COLO668 (cell line): ENCODE measurements at regions not wholly inside any gene's neighbourhood (a gene's known extent, or its start where the extent isn't known, plus 50 kb on each side); places are given as distances from the start of the nearest gene placed in this dataset.

Experiments used
- DNase-seq: peaks from one replicate; lab custom pipeline; 2025; ENCODE audit not compliant: unreplicated experiment; lab: John Stamatoyannopoulos, UW

DNA sequence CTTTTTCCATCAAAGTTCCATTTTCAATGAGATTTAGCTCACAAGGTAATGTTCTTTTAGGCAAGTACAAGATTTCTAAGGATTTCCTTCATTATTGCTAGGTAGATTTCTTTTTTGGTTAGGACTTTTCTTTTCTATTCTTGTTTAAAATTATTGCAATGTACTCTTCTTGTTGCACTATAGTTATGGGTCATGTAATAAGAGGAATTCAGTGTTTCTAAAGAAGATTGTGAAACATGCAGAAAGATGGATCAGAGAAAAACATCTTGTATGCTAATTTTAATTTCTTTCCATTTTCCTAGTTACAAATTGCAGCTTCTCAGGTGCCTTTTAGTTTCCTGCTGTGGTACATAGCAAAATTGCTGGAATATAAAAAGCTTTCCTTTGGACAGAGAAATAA is 56.1 kb downstream of the BTG1 start:
- no peak for DNase-seq

- no peak for DNase-seq
Observed at GRCh38 chr12:92088805-92089204, 56.8 kb downstream of the BTG1 start.

DNA sequence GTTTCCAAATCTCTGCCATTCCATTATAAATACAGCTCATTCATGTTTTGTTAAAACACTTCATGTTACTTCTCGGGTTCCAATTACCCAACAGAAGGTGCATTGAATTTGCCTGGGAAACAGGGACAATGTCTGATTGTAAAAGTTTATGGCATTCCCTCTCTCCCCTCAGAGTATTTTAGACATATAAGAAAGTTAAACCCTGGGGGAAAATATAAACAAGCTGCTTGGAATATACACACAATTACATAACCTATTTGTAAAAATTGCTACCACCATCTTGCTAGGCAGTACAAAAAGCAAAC is 60.0 kb downstream of the BTG1 start:
- DNase-seq: no peak

DNA sequence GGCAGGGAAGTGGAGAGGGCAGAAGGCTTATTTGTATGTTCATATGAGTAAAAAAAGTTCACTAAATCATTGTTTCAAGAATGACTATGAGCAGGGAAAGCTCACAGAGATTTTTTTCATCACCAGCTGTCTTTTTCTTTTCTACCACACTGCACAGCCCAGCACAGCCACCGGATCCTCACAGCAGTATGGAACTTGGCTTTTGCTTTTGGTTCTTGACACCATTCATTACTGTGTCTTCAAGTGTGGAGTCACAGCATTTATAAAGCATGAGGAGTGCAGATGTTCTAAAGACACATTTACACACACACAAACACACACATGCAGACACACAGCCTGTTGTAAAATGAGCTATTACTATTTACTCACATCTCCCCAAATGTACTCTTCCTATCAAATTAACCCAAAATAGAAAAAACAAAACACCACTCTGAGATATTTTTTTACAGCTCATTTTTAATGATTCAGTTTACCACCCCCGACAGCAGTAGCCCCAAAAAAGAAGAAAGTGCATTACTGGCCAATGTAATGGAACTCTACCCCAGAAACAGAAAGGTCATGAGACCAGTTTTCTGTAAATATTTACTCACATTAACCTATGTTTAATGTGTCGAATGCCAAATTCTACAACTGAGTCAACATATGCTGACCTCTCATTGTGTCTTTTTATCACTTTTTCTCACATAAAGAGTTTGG is 60.5 kb downstream of the BTG1 start:
- no peak for DNase-seq

GRCh38 chr12:92080911-92081285 is 64.7 kb downstream of the BTG1 start:
- DNase-seq: no peak

DNA sequence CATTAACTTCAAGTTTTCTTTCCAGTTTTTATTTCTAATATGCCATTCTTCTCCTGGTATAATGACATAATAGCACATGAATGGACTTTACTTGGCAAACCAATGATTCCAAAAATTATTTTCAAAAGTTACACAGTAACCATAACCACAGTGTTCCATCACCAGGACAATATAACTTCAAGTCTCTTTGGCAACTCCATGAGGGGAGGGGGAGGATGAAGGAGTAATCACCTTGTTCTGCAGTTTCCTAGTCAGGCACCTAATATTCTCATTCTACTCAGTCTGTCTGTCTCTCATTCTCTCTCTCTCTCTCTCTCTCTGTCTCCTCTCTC is 66.6 kb downstream of the BTG1 start:
- DNase-seq: no peak

- DNase-seq: no peak
Observed at GRCh38 chr12:92078167-92079053, 67.2 kb downstream of the BTG1 start.

DNA sequence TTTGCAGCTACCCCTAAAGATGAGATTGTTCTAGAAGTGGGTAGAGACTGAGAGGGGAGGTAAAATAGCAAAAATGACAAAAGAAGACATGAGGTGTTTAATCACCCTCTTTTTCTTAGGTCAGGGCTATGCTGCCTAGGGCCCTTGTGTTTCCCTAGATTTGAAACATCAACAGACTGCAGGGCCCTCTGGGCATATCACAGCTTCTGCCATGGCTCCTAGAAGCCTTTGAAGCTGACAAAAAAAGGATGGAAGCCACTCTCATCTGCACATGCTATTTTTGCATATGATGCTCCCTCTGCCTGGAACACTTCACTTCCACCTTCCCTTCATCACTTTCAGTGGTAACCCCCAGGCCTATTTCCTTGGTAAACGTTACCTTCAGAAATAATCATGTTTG is 68.1 kb downstream of the BTG1 start:
- no peak for DNase-seq

DNA sequence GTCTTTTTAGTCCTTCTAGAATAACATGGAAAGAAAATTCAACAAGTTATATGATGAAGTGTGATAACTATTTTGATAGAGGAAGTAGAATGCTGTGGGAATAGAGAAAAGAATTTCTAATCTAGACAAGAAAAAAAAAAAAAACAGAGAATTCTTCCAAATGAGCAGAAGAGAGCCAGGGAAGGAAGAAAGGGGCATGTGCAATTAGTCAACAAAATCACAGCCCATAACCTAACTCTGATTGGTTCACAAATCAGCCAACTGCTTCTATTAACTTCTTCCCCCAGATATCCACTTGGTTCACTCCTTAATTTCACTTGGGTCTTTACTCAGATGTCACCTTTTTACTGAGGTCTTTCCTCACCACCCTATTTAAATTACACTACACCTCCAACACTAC is 69.5 kb downstream of the BTG1 start:
- no peak for DNase-seq

DNA sequence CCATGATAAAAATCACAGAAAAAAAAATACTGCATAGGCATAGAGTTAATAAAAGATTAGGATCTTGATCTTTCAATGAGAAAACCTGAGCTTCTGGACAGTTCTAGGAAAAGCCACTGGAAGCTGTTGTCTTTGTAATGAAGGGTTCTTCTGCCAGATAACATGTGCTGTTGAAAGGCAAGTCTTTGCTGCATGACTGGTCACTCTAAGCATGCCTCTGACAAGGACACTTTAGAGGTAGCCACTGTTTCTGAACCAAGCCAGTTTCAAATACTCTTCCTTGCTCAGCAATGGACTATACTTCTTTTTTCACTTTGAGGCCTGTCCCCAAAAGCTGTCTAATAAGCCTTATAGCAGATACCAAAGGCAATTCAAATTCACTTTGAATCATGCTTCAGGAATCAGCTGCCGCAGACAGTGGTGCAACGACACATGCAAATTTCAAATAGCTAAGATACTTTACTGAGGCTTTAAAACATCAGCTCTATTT is 70.2 kb downstream of the BTG1 start:
- no peak for DNase-seq

DNA sequence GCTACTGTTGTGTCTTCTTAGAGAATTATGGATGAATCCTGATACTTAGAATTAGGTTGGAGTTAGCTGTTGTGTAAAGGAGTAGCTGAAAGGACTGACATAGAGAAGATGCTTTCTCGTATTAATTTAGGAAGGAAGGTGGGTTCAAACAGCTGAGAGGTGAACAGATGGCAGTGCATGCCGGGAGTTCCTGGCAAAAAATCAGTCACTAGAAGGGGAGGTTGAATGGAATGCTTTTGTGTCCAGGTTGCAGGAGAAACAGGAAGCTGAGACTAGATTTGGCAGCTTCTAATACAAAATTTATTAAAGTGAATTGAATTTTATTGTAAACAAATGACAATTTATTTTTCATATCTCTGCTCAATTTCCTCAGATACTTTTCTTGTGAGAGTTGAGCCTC is 70.8 kb downstream of the BTG1 start:
- DNase-seq: no peak

DNA sequence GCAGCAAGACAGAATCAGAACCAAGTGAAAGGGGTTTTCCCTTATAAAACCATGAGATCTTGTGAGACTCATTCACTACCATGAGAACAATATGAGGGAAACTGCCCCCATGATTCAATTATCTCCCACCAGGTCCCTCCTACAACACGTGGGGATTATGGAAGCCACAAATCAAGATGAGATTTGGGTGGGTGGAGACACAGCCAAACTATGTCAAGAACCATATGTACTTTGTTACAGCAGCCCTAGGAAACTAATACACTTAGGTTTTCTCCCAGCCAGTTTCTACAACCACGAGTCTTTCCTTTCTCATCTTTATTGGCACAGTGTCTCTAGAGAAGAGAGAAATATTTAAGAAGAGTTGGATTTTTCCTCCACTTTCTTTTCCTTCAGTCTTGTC is 72.6 kb downstream of the BTG1 start:
- DNase-seq: no peak

DNA sequence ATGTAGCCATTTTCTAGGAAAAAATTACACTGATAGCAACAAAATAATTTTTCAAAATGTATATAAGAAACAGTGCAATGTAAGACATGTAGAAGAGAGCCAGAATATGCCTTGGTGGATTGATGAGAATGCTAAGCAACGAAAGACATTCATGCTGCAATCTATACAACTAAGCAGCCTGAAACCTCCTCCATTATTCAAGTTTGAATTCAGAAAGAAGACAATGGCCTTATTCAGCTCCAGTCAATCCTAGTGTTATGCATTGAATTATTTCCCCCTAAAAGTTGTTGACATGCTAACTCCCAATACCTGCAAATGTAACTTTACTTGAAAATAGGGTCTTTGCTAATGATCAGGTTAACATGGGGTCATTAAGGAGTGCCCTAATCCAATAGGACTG is 73.5 kb downstream of the BTG1 start:
- DNase-seq: no peak

- no peak for DNase-seq
Observed at GRCh38 chr12:92070864-92071445, 74.7 kb downstream of the BTG1 start.

- DNase-seq: no peak
Observed at GRCh38 chr12:92070054-92070863, 75.4 kb downstream of the BTG1 start.

DNA sequence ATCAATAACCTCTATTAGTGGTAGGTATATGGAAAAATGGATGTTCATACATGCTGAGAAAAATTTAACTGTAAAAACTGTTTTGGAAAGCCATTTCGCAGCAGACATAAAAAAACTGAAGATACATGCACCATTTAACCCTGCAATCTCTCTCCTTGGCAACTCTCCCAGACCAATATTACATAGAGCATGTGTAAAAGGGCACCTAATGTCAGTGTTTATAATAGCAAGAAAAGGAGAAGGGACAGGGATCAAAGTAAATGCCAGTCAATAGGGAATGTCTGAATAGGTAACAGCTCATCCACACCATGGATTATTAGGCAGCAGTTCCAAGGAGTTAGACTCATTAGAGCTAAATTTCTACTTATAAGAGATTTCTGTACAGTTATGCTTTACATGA is 77.2 kb downstream of the BTG1 start:
- no peak for DNase-seq

GRCh38 chr12:92065639-92066038 is 80.0 kb downstream of the BTG1 start:
- no peak for DNase-seq

DNA sequence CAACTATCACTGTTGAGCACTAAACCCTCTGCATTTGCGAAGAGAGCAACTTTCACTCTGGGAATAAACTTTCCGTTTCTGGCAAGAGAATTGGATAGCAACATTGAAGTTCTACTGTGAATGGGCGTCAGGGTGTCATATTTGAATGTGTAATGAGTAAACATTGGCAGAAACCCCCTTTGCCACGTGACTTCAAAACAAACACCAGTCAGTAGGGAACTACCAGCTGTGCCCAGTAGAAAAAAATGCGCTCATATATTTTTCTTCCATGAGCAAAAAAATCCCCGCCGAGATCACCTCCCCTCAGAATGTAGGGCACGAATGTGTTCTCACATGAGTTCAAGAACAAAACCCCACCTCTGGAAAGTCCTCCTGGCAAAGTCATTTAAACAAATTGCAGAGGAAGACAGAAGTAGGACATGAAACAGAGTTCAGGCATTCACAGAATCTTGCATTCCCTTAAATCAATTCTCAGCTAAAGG is 80.6 kb downstream of the BTG1 start:
- peak; percentile 72 for DNase-seq

- DNase-seq: peak; percentile 56
Observed at GRCh38 chr12:92064422-92064821, 81.2 kb downstream of the BTG1 start.

GRCh38 chr12:92063641-92064040 is 82.0 kb downstream of the BTG1 start:
- DNase-seq: no peak
